ENCODE measurements at regions not wholly inside any gene's neighbourhood (a gene's known extent, or its start where the extent isn't known, plus 50 kb on each side); places are given as distances from the start of the nearest gene placed in this dataset.

GRCh38 chr2:138217975-138218374 lies 253.7 kb downstream of the HNMT start:
- no peak for DNase-seq
- H3K4me3 ChIP-seq (ENCODE audit: low read length in 3 of 3): no peak overlapping the region

GRCh38 chr2:138218397-138218796 lies 254.1 kb downstream of the HNMT start:
- Histone ChIP-seq H3K4me1 (ENCODE audit: control insufficient read depth in 2 of 3, insufficient read depth in 2 of 3, low read depth in 1 of 3, low read length in 3 of 3) (no peaks in the 10 kb centered on the region), H3K9ac (ENCODE audit: low read length in 3 of 3) (no peak overlapping the region), H3K9me3 (ENCODE audit: control insufficient read depth in 2 of 3, insufficient read depth in 1 of 3, low read length in 3 of 3) (no peaks in the 10 kb centered on the region), H3K27ac (ENCODE audit: low read depth in 2 of 2, low read length in 2 of 2) (no peak overlapping the region), H3K27me3 (ENCODE audit: control insufficient read depth, insufficient read depth, low read length) (no peaks in the 10 kb centered on the region), H3K4me3 (ENCODE audit: low read length in 3 of 3) (no peak overlapping the region), H3K36me3 (ENCODE audit: control insufficient read depth in 2 of 3, insufficient read depth in 3 of 3, low read length in 3 of 3) (no peaks in the 10 kb centered on the region)
- DNase-seq (no peak), FAIRE-seq (no peak)
- TF ChIP-seq, protein P1, sequence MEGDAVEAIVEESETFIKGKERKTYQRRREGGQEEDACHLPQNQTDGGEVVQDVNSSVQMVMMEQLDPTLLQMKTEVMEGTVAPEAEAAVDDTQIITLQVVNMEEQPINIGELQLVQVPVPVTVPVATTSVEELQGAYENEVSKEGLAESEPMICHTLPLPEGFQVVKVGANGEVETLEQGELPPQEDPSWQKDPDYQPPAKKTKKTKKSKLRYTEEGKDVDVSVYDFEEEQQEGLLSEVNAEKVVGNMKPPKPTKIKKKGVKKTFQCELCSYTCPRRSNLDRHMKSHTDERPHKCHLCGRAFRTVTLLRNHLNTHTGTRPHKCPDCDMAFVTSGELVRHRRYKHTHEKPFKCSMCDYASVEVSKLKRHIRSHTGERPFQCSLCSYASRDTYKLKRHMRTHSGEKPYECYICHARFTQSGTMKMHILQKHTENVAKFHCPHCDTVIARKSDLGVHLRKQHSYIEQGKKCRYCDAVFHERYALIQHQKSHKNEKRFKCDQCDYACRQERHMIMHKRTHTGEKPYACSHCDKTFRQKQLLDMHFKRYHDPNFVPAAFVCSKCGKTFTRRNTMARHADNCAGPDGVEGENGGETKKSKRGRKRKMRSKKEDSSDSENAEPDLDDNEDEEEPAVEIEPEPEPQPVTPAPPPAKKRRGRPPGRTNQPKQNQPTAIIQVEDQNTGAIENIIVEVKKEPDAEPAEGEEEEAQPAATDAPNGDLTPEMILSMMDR (IDR thresholded peaks at IDR 0.05; ENCODE audit: borderline replicate concordance, extremely low read depth, insufficient read depth): no peak
- intact Hi-C loops (cut with DNase I): no loop called here

More at GRCh38 chr2:138217975-138218374, 253.7 kb downstream of the HNMT start:
- no peak overlapping the region for H3K9ac ChIP-seq (ENCODE audit: low read length in 3 of 3)
- no peaks in the 10 kb centered on the region for H3K27me3 ChIP-seq (ENCODE audit: control insufficient read depth, insufficient read depth, low read length)
- H3K4me1 ChIP-seq (ENCODE audit: control insufficient read depth in 2 of 3, insufficient read depth in 2 of 3, low read depth in 1 of 3, low read length in 3 of 3): no peaks in the 10 kb centered on the region
- TF ChIP-seq, protein P1 (IDR thresholded peaks at IDR 0.05; ENCODE audit: borderline replicate concordance, extremely low read depth, insufficient read depth): no peak
- intact Hi-C loops (cut with DNase I): no loop called here
- no peak overlapping the region for H3K27ac ChIP-seq (ENCODE audit: low read depth in 2 of 2, low read length in 2 of 2)
- no peaks in the 10 kb centered on the region for H3K36me3 ChIP-seq (ENCODE audit: control insufficient read depth in 2 of 3, insufficient read depth in 3 of 3, low read length in 3 of 3)
- no peaks in the 10 kb centered on the region for H3K9me3 ChIP-seq (ENCODE audit: control insufficient read depth in 2 of 3, insufficient read depth in 1 of 3, low read length in 3 of 3)
- no peak for FAIRE-seq

DNA sequence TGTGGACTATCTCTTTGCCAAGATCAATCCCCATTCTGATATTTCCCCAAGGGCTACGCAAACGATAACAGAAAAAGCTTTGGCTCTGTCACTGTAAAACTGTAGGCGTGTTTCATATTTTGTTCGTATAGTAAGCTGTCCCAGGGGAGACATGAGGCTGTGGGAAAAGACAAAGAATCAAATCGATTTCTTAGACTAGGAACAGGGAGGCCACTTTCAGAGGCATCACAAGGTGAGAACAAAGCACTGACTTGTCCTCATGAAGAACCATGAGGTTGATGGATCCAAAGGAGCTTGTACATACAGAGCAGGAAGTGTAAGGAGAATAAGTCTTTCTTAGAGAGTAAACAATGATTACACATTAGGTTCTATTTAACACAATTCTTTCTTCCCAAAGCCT lies 255.7 kb downstream of the HNMT start:
- intact Hi-C loops (cut with DNase I): no loop called here
- Histone ChIP-seq H3K4me1 (ENCODE audit: control insufficient read depth in 2 of 3, insufficient read depth in 2 of 3, low read depth in 1 of 3, low read length in 3 of 3) (no peaks in the 10 kb centered on the region), H3K9me3 (ENCODE audit: control insufficient read depth in 2 of 3, insufficient read depth in 1 of 3, low read length in 3 of 3) (no peaks in the 10 kb centered on the region), H3K27me3 (ENCODE audit: control insufficient read depth, insufficient read depth, low read length) (no peaks in the 10 kb centered on the region), H3K9ac (ENCODE audit: low read length in 3 of 3) (no peak overlapping the region), H3K36me3 (ENCODE audit: control insufficient read depth in 2 of 3, insufficient read depth in 3 of 3, low read length in 3 of 3) (no peaks in the 10 kb centered on the region), H3K4me3 (ENCODE audit: low read length in 3 of 3) (no peak overlapping the region), H3K27ac (ENCODE audit: low read depth in 2 of 2, low read length in 2 of 2) (no peak overlapping the region)
- DNase-seq (no peak), FAIRE-seq (no peak)
- TF ChIP-seq, protein P1 (IDR thresholded peaks at IDR 0.05; ENCODE audit: borderline replicate concordance, extremely low read depth, insufficient read depth): no peak

DNA sequence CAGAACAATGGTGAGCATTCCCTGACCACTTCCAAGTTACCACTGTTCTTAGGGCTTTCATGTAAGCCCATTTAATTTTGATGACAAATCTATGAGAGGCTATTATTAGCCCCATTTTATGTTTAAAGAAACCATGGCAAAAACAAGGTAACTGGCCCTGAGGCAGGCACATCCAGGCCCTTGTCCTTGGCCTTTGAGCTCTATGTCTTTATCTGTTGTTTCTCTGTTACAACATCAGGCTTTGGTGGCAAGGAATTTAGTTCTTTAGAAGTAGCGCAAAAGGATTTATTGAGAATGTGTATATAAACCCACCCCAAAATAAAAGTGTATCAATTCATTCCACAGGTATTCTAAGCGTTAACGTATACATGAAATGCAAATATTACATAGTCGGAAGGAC lies 257.1 kb downstream of the HNMT start:
- intact Hi-C loops (cut with DNase I): no loop called here

More for the DNA sequence above, 257.1 kb downstream of the HNMT start:
- Histone ChIP-seq H3K4me3 (ENCODE audit: low read length in 3 of 3) (no peak overlapping the region), H3K27ac (ENCODE audit: low read depth in 2 of 2, low read length in 2 of 2) (no peak overlapping the region), H3K27me3 (ENCODE audit: control insufficient read depth, insufficient read depth, low read length) (no peaks in the 10 kb centered on the region), H3K36me3 (ENCODE audit: control insufficient read depth in 2 of 3, insufficient read depth in 3 of 3, low read length in 3 of 3) (no peaks in the 10 kb centered on the region), H3K9ac (ENCODE audit: low read length in 3 of 3) (no peak overlapping the region), H3K9me3 (ENCODE audit: control insufficient read depth in 2 of 3, insufficient read depth in 1 of 3, low read length in 3 of 3) (no peaks in the 10 kb centered on the region), H3K4me1 (ENCODE audit: control insufficient read depth in 2 of 3, insufficient read depth in 2 of 3, low read depth in 1 of 3, low read length in 3 of 3) (no peaks in the 10 kb centered on the region)
- TF ChIP-seq, protein P1 (IDR thresholded peaks at IDR 0.05; ENCODE audit: borderline replicate concordance, extremely low read depth, insufficient read depth): no peak
- FAIRE-seq: no peak
- no peak for DNase-seq
